Esophagus muscularis mucosa (tissue), 4 donors: ENCODE measurements at regions not wholly inside any gene's neighbourhood (a gene's known extent, or its start where the extent isn't known, plus 50 kb on each side); places are given as distances from the start of the nearest gene placed in this dataset.

ENCODE experiments used
- DNase-seq: peaks from one replicate; pipeline ENCODE4 v3.0.0-alpha.2; 2017; ENCODE audit errors: extremely low spot score
- H3K27ac ChIP-seq, 4 donors: fragments of 200-600 bp; sonication (generic); replicated peaks in 1 of 4; 1 replicate in 3 of 4; 2 replicates in 1 of 4; pipeline ENCODE4 v1.5.1; 2016 to 2019; ENCODE audit warnings: mild to moderate bottlenecking in 1 of 4
- H3K27me3 ChIP-seq, 4 donors: fragments of 200-600 bp; sonication (generic); one replicate each; pipeline versions ENCODE4 v1.5.1 to v1.6.0; 2016 to 2019
- H3K36me3 ChIP-seq, 4 donors: fragments of 200-600 bp; sonication (generic); one replicate each; pipeline ENCODE4 v1.5.1; 2016 to 2019
- H3K4me1 ChIP-seq, 4 donors: fragments of 200-600 bp; sonication (generic); one replicate each; pipeline ENCODE4 v1.5.1; 2016 to 2019
- H3K4me3 ChIP-seq, 4 donors: fragments of 200-600 bp; sonication (generic); 1 replicate in 2 of 4; 2 replicates in 2 of 4; pipeline ENCODE4 v1.5.1; 2016 to 2019; ENCODE audit warnings: mild to moderate bottlenecking in 4 of 4, moderate library complexity in 1 of 4
- H3K9me3 ChIP-seq, 4 donors: fragments of 200-600 bp; sonication (generic); 1 replicate in 3 of 4; 2 replicates in 1 of 4; pipeline ENCODE4 v1.5.1; 2016 to 2019
- CTCF ChIP-seq, 3 experiments: fragments of 200-600 bp in 2 of 3; fragments of 450-650 bp in 1 of 3; sonication (generic) in 2 of 3; IDR thresholded peaks; one replicate each; pipeline ENCODE4 v1.5.1; 2017 to 2019; ENCODE audit warnings: antibody characterized with exemption in 3 of 3, mild to moderate bottlenecking in 2 of 3, moderate library complexity in 1 of 3
- EP300 ChIP-seq: sonication (generic); formaldehyde crosslinking; IDR thresholded peaks from one replicate; pipeline ENCODE4 v1.6.1; 2017; ENCODE audit warnings: antibody characterized with exemption
- POLR2A ChIP-seq: fragments of 450-650 bp; IDR thresholded peaks from one replicate; pipeline ENCODE4 v1.6.1; 2017; ENCODE audit warnings: antibody characterized with exemption, moderate library complexity, mild to moderate bottlenecking, low read depth
- POLR2AphosphoS5 ChIP-seq, 2 donors: sonication (generic); formaldehyde crosslinking; IDR thresholded peaks; one replicate each; pipeline ENCODE4 v1.6.1; 2017; ENCODE audit warnings: antibody characterized with exemption in 2 of 2
- WGBS: methylation state at CpG from one replicate; pipeline ENCODE4 v1.1.5; 2018; 5-methylcytosine and 5-hydroxymethylcytosine counted together
- intact Hi-C: fragments of 100-400 bp; cut with DNase I; formaldehyde crosslinking; loops from one replicate; pipeline ENCODE4 v1.15.1; 2023
- small RNA-seq, 3 donors: library from RNA; depleted of rRNA; stranded (forward); fragments of <200 nt; gene quantifications; one replicate each; pipeline ENCODE3, GENCODE V24; 2016

- WGBS, result 78% methylated on average over 4 of the region's 4 CpGs
- no peak overlapping the region for H3K27ac ChIP-seq
Observed at GRCh38 chr3:8451696-8452095, 49.9 kb upstream of the LMCD1 start.

More at GRCh38 chr3:8451696-8452095, 49.9 kb upstream of the LMCD1 start:
- no peak for DNase-seq
- H3K36me3 ChIP-seq, result no peaks in the 10 kb centered on the region
- intact Hi-C loops, result no loop called here
- H3K9me3 ChIP-seq, result no peaks in the 10 kb centered on the region
- no peak overlapping the region for H3K4me3 ChIP-seq
- peaks cover 0 to 10% (median 2%) of the 10 kb centered on the region in 4 donors for H3K4me1 ChIP-seq
- no peaks in the 10 kb centered on the region for H3K27me3 ChIP-seq
- TF ChIP-seq POLR2A (no peak), POLR2AphosphoS5 (IDR thresholded peaks at IDR 0.05) (no peak), EP300 (no peak), CTCF (IDR thresholded peaks at IDR 0.05) (no peak)

Small RNA genes in the stretch of these regions (small RNA-seq; reads per million reads assigned to genes)
- gene RNU4ATAC17P, result 0 reads per million in 3 donors
